ENCODE measurements at regions not wholly inside any gene's neighbourhood (a gene's known extent, or its start where the extent isn't known, plus 50 kb on each side); places are given as distances from the start of the nearest gene placed in this dataset.

- no peak overlapping the region for H3K27ac ChIP-seq (ENCODE audit: low read depth in 1 of 2, low read length in 2 of 2)
- H3K9me3 ChIP-seq (ENCODE audit: control insufficient read depth in 4 of 4, low read length in 3 of 4): no peaks in the 10 kb centered on the region
- TF ChIP-seq EGR1 (IDR thresholded peaks at IDR 0.05; ENCODE audit: low read depth in 2 of 2) (no peak), RXRA (IDR thresholded peaks at IDR 0.05) (no peak), FOXA2 (IDR thresholded peaks at IDR 0.05) (no peak), HNF4A (conservative IDR thresholded peaks at IDR 0.05) (no peak), REST (IDR thresholded peaks at IDR 0.05) (no peak)
- TF ChIP-seq, protein P1, sequence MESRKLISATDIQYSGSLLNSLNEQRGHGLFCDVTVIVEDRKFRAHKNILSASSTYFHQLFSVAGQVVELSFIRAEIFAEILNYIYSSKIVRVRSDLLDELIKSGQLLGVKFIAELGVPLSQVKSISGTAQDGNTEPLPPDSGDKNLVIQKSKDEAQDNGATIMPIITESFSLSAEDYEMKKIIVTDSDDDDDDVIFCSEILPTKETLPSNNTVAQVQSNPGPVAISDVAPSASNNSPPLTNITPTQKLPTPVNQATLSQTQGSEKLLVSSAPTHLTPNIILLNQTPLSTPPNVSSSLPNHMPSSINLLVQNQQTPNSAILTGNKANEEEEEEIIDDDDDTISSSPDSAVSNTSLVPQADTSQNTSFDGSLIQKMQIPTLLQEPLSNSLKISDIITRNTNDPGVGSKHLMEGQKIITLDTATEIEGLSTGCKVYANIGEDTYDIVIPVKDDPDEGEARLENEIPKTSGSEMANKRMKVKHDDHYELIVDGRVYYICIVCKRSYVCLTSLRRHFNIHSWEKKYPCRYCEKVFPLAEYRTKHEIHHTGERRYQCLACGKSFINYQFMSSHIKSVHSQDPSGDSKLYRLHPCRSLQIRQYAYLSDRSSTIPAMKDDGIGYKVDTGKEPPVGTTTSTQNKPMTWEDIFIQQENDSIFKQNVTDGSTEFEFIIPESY (IDR thresholded peaks at IDR 0.05): no peak
- no peak overlapping the region for H3K9ac ChIP-seq (ENCODE audit: low read depth in 1 of 2, low read length in 2 of 2)
- no peaks in the 10 kb centered on the region for H3K4me1 ChIP-seq (ENCODE audit: control insufficient read depth in 4 of 4, insufficient read depth in 4 of 4, low read length in 3 of 4)
- no peaks in the 10 kb centered on the region for H3K36me3 ChIP-seq (ENCODE audit: control insufficient read depth in 4 of 4, insufficient read depth in 3 of 4, low read depth in 1 of 4, low read length in 3 of 4)
- no peak for DNase-seq (ENCODE audit: low spot score)
- H3K27me3 ChIP-seq (ENCODE audit: control insufficient read depth in 4 of 4, insufficient read depth in 4 of 4, low read length in 3 of 4): no peaks in the 10 kb centered on the region
- no peak overlapping the region for H3K4me3 ChIP-seq (ENCODE audit: low read depth in 1 of 3, low read length in 3 of 3)
Measured at GRCh38 chr18:69186162-69186561, 214.5 kb upstream of the DOK6 start.

- no peaks in the 10 kb centered on the region for H3K9me3 ChIP-seq (ENCODE audit: control insufficient read depth in 4 of 4, low read length in 3 of 4)
- WGBS: 81% methylated on average over 3 of the region's 3 CpGs
- H3K36me3 ChIP-seq (ENCODE audit: control insufficient read depth in 4 of 4, insufficient read depth in 3 of 4, low read depth in 1 of 4, low read length in 3 of 4): no peaks in the 10 kb centered on the region
- no peak overlapping the region for H3K4me3 ChIP-seq (ENCODE audit: low read depth in 1 of 3, low read length in 3 of 3)
- no peak overlapping the region for H3K9ac ChIP-seq (ENCODE audit: low read depth in 1 of 2, low read length in 2 of 2)
- no peaks in the 10 kb centered on the region for H3K27me3 ChIP-seq (ENCODE audit: control insufficient read depth in 4 of 4, insufficient read depth in 4 of 4, low read length in 3 of 4)
- no peak overlapping the region for H3K27ac ChIP-seq (ENCODE audit: low read depth in 1 of 2, low read length in 2 of 2)
- H3K4me1 ChIP-seq (ENCODE audit: control insufficient read depth in 4 of 4, insufficient read depth in 4 of 4, low read length in 3 of 4): no peaks in the 10 kb centered on the region
- DNase-seq (ENCODE audit: low spot score): no peak
- TF ChIP-seq JUND (IDR thresholded peaks at IDR 0.05) (no peak), MAX (IDR thresholded peaks at IDR 0.05) (no peak), HNF4G (IDR thresholded peaks at IDR 0.05) (no peak), HNF4A (conservative IDR thresholded peaks at IDR 0.05) (no peak), GABPA (IDR thresholded peaks at IDR 0.05 in 1 of 2, conservative IDR thresholded peaks at IDR 0.05 in 1 of 2) (no peak), RAD21 (IDR thresholded peaks at IDR 0.05) (no peak), NR2F2 (IDR thresholded peaks at IDR 0.05) (no peak), TAF1 (conservative IDR thresholded peaks at IDR 0.05) (no peak), FOXA1 (IDR thresholded peaks at IDR 0.05) (no peak), YY1 (IDR thresholded peaks at IDR 0.05) (no peak), ATF3 (IDR thresholded peaks at IDR 0.05) (no peak), CTCF (IDR thresholded peaks at IDR 0.05; ENCODE audit: low read depth, low read length, missing input control) (no peak), RXRA (IDR thresholded peaks at IDR 0.05) (no peak), REST (IDR thresholded peaks at IDR 0.05) (no peak), FOXA2 (IDR thresholded peaks at IDR 0.05) (no peak), SP1 (IDR thresholded peaks at IDR 0.05) (no peak), EGR1 (IDR thresholded peaks at IDR 0.05; ENCODE audit: low read depth in 2 of 2) (no peak)
- TF ChIP-seq, protein P1 (IDR thresholded peaks at IDR 0.05): no peak
Measured at GRCh38 chr18:69196336-69196735, 204.4 kb upstream of the DOK6 start.
